Chondrocyte (in vitro differentiated cells): ENCODE measurements at regions not wholly inside any gene's neighbourhood (a gene's known extent, or its start where the extent isn't known, plus 50 kb on each side); places are given as distances from the start of the nearest gene placed in this dataset.

ENCODE experiments used
- DNase-seq: peaks from one replicate; pipeline ENCODE4 v3.0.0; 2021; ENCODE audit warnings: mixed read lengths, low spot score
- H3K27ac Mint-ChIP-seq: one replicate; pipeline ENCODE4 v1.8.0; 2021; ENCODE audit warnings: mild to moderate bottlenecking, moderate library complexity, mixed read lengths; ENCODE audit not compliant: unreplicated experiment
- H3K27me3 Mint-ChIP-seq: 2 replicates; pipeline ENCODE4 v1.8.0; 2021; ENCODE audit warnings: low read depth, mixed read lengths
- H3K36me3 Mint-ChIP-seq: 2 replicates; pipeline ENCODE4 v1.8.0; 2021; ENCODE audit warnings: low read depth, mixed read lengths
- H3K4me1 Mint-ChIP-seq: 2 replicates; pipeline ENCODE4 v1.8.0; 2021; ENCODE audit warnings: low read depth, mild to moderate bottlenecking, mixed read lengths
- H3K4me3 Mint-ChIP-seq: one replicate; pipeline ENCODE4 v1.8.0; 2021; ENCODE audit warnings: mild to moderate bottlenecking, moderate library complexity, mixed read lengths; ENCODE audit not compliant: unreplicated experiment
- H3K9me3 Mint-ChIP-seq: 2 replicates; pipeline ENCODE4 v1.8.0; 2021; ENCODE audit warnings: low read depth, mixed read lengths
- TF ChIP-seq, protein P1 (sequence below): fragments of 200-600 bp; sonication (generic); IDR thresholded peaks from 2 replicates; pipeline ENCODE4 v1.5.0; 2021; ENCODE audit warnings: antibody characterized with exemption, mild to moderate bottlenecking, moderate library complexity

DNA sequence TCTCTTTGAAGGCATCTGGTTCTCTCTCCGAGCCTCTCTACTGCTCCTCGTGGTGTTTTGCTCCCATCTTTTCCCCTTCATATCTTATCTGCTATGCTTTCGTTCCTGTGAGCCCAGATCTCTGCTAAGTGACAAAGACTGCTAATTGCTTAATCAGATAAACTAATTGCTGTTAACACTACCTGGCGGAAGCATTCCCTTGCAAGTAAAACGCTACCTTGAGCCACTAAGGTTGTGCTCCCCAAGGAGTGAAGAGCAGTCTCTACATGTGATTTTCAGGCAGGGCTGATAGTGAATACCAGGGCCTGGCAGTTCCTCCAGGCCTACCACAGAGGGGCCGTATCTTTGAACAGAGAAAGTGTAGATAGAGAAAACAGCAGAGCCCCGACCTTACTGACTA, 244.0 kb upstream of the GATB start:
- H3K4me1 Mint-ChIP-seq: no peaks in the 10 kb centered on the region
- TF ChIP-seq, protein P1, sequence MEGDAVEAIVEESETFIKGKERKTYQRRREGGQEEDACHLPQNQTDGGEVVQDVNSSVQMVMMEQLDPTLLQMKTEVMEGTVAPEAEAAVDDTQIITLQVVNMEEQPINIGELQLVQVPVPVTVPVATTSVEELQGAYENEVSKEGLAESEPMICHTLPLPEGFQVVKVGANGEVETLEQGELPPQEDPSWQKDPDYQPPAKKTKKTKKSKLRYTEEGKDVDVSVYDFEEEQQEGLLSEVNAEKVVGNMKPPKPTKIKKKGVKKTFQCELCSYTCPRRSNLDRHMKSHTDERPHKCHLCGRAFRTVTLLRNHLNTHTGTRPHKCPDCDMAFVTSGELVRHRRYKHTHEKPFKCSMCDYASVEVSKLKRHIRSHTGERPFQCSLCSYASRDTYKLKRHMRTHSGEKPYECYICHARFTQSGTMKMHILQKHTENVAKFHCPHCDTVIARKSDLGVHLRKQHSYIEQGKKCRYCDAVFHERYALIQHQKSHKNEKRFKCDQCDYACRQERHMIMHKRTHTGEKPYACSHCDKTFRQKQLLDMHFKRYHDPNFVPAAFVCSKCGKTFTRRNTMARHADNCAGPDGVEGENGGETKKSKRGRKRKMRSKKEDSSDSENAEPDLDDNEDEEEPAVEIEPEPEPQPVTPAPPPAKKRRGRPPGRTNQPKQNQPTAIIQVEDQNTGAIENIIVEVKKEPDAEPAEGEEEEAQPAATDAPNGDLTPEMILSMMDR: no peak
- peaks cover 26% of the 10 kb centered on the region for H3K27me3 Mint-ChIP-seq
- no peaks in the 10 kb centered on the region for H3K9me3 Mint-ChIP-seq
- no peak overlapping the region for H3K4me3 Mint-ChIP-seq
- no peak for DNase-seq
- H3K27ac Mint-ChIP-seq: no peak overlapping the region
- H3K36me3 Mint-ChIP-seq: no peaks in the 10 kb centered on the region

DNA sequence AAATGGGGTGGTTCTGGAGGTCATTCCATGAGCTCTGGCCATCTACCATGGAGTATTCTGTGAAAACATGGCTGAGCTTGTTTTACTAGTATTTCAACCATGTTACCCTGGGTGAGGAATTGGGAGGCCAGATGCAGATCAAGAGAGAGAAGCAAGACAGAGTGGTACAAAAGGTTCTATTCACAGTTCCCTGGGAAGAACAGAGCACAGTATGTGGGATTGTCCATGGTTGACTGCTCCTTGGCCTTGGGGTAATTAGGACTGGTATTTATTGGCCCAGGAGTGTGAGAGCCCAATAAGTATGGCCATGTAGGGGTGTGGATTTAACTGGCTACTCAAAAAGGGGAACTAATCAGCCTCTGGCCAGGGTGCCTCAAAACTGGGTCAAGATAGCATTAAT, 239.7 kb upstream of the GATB start:
- Mint-ChIP-seq H3K27ac (no peak overlapping the region), H3K9me3 (no peaks in the 10 kb centered on the region), H3K27me3 (peaks cover 11% of the 10 kb centered on the region), H3K36me3 (no peaks in the 10 kb centered on the region), H3K4me1 (no peaks in the 10 kb centered on the region), H3K4me3 (no peak overlapping the region)
- TF ChIP-seq, protein P1: no peak
- DNase-seq: no peak

DNA sequence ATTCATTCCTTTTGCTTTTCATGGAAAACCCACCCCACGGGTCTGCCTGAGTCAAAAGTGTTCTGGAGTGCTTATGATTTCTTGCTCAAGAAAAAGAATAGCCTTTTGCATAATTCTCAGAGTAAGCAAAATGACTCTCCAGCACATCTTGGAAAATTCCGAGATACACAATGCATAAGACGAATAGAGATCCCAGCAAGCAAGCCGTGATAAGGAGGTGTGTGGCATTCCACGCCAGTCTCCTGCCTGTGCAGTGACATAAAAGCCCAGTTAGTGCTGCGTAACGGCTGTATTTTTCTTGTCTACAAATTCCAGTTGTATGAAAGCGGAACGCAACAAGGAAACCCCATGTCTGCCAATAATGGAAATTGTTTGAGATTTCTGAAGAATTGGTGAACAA, 237.9 kb upstream of the GATB start:
- H3K4me3 Mint-ChIP-seq: no peak overlapping the region
- H3K4me1 Mint-ChIP-seq: no peaks in the 10 kb centered on the region
- peaks cover 8% of the 10 kb centered on the region for H3K27me3 Mint-ChIP-seq
- TF ChIP-seq, protein P1: no peak
- DNase-seq: no peak
- no peak overlapping the region for H3K27ac Mint-ChIP-seq
- H3K9me3 Mint-ChIP-seq: peaks cover 2% of the 10 kb centered on the region
- no peaks in the 10 kb centered on the region for H3K36me3 Mint-ChIP-seq

DNA sequence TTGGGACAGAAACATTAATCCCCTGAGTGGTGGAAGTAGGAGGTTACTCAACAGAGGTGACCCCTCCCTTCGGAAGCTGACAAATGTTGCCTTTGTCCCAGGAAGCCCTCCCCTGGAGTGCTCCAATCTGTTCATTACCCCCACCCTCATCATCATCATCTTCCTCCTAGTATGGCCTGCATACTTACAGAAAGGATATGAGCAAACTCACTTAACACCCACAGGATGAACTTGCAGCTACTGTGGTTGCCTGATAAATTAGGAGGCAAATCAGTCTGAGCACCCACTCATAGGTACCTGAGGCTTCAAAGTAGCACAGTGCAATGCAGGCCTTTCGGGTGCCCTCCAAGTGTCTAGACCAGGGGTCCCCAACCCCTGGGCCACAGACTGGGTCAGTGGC, 236.7 kb upstream of the GATB start:
- Mint-ChIP-seq H3K27ac (no peak overlapping the region), H3K36me3 (no peaks in the 10 kb centered on the region), H3K27me3 (no peaks in the 10 kb centered on the region), H3K4me1 (no peaks in the 10 kb centered on the region), H3K4me3 (no peak overlapping the region), H3K9me3 (peaks cover 2% of the 10 kb centered on the region)
- DNase-seq: no peak
- TF ChIP-seq, protein P1: no peak

DNA sequence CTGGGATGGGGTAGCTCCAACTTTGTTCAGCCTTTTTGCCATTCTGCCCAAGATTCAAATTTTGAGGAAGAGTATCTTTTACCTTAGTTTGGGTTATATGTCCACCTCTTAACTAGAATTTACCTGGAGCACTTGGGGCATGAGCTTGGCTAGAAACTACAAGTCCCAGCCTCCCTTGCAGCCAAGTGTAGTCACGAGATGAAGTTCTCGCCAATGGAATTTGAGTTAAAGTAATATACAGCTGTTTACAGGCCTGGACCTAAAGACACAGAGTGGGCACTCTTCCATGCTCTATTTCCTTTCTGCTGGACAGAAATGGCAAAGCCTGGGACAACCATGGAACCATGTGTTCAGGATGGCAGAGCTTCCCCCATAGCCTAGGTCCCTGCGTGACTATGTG, 233.6 kb upstream of the GATB start:
- H3K9me3 Mint-ChIP-seq: peaks cover 2% of the 10 kb centered on the region
- H3K4me3 Mint-ChIP-seq: no peak overlapping the region
- no peaks in the 10 kb centered on the region for H3K36me3 Mint-ChIP-seq
- no peaks in the 10 kb centered on the region for H3K27me3 Mint-ChIP-seq
- TF ChIP-seq, protein P1: no peak
- H3K4me1 Mint-ChIP-seq: peaks cover 8% of the 10 kb centered on the region
- no peak overlapping the region for H3K27ac Mint-ChIP-seq
- DNase-seq: no peak
